ENCODE measurements at regions not wholly inside any gene's neighbourhood (a gene's known extent, or its start where the extent isn't known, plus 50 kb on each side); places are given as distances from the start of the nearest gene placed in this dataset.
A peak's percentile ranks its signal among the peaks of the same experiment; 100 is the strongest.

GRCh38 chr7:117929237-117929636 lies 56.0 kb upstream of the CTTNBP2 start:
- Mint-ChIP-seq H3K4me1 (no peaks in the 10 kb centered on the region), H3K36me3 (no peaks in the 10 kb centered on the region), H3K27me3 (no peaks in the 10 kb centered on the region), H3K27ac (no peak overlapping the region), H3K4me3 (no peak overlapping the region), H3K9me3 (peaks cover 5% of the 10 kb centered on the region)
- ATAC-seq (ENCODE audit: low read depth) = no peak
- no peak for DNase-seq (ENCODE audit: low spot score in 2 of 2)

- Mint-ChIP-seq H3K36me3 (no peaks in the 10 kb centered on the region), H3K27ac (no peak overlapping the region), H3K27me3 (no peaks in the 10 kb centered on the region), H3K4me3 (no peak overlapping the region), H3K9me3 (peaks cover 5% of the 10 kb centered on the region), H3K4me1 (no peaks in the 10 kb centered on the region)
- DNase-seq (ENCODE audit: low spot score in 2 of 2) (no peak), ATAC-seq (ENCODE audit: low read depth) (no peak)
Measured at GRCh38 chr7:117931314-117931713, 58.1 kb upstream of the CTTNBP2 start.

GRCh38 chr7:117937049-117937752 lies 64.0 kb upstream of the CTTNBP2 start:
- Mint-ChIP-seq H3K27me3 (no peaks in the 10 kb centered on the region), H3K4me1 (no peaks in the 10 kb centered on the region), H3K4me3 (no peak overlapping the region), H3K9me3 (peaks cover 5% of the 10 kb centered on the region), H3K27ac (no peak overlapping the region), H3K36me3 (no peaks in the 10 kb centered on the region)
- ATAC-seq (ENCODE audit: low read depth) = no peak
- DNase-seq (ENCODE audit: low spot score in 2 of 2) = no peak

GRCh38 chr7:117937753-117938483 lies 64.7 kb upstream of the CTTNBP2 start:
- Mint-ChIP-seq H3K36me3 (no peaks in the 10 kb centered on the region), H3K4me3 (no peak overlapping the region), H3K27me3 (no peaks in the 10 kb centered on the region), H3K9me3 (peaks cover 4% of the 10 kb centered on the region), H3K4me1 (no peaks in the 10 kb centered on the region), H3K27ac (no peak overlapping the region)
- no peak for DNase-seq (ENCODE audit: low spot score in 2 of 2)
- no peak for ATAC-seq (ENCODE audit: low read depth)

- DNase-seq (ENCODE audit: low spot score in 2 of 2) (no peak), ATAC-seq (ENCODE audit: low read depth) (no peak)
- no peak overlapping the region for H3K27ac Mint-ChIP-seq
- H3K4me1 Mint-ChIP-seq = no peaks in the 10 kb centered on the region
- H3K4me3 Mint-ChIP-seq = no peak overlapping the region
- no peaks in the 10 kb centered on the region for H3K27me3 Mint-ChIP-seq
- H3K9me3 Mint-ChIP-seq = no peaks in the 10 kb centered on the region
- H3K36me3 Mint-ChIP-seq = no peaks in the 10 kb centered on the region
Measured at GRCh38 chr7:117941138-117941810, 68.0 kb upstream of the CTTNBP2 start.

- Mint-ChIP-seq H3K36me3 (no peaks in the 10 kb centered on the region), H3K27ac (no peak overlapping the region), H3K4me3 (no peak overlapping the region), H3K27me3 (no peaks in the 10 kb centered on the region), H3K9me3 (no peaks in the 10 kb centered on the region), H3K4me1 (no peaks in the 10 kb centered on the region)
- no peak for DNase-seq (ENCODE audit: low spot score in 2 of 2)
- ATAC-seq (ENCODE audit: low read depth) = no peak
Measured at GRCh38 chr7:117942780-117943179, 69.5 kb upstream of the CTTNBP2 start.

GRCh38 chr7:117944886-117945285 lies 71.6 kb upstream of the CTTNBP2 start:
- no peak for ATAC-seq (ENCODE audit: low read depth)
- no peak for DNase-seq (ENCODE audit: low spot score in 2 of 2)
- Mint-ChIP-seq H3K27ac (no peak overlapping the region), H3K4me1 (no peaks in the 10 kb centered on the region), H3K27me3 (no peaks in the 10 kb centered on the region), H3K9me3 (no peaks in the 10 kb centered on the region), H3K4me3 (no peak overlapping the region), H3K36me3 (no peaks in the 10 kb centered on the region)

- Mint-ChIP-seq H3K27ac (peak overlapping the region; percentile 32), H3K9me3 (no peaks in the 10 kb centered on the region), H3K27me3 (peaks cover 1% of the 10 kb centered on the region), H3K36me3 (no peaks in the 10 kb centered on the region), H3K4me3 (no peak overlapping the region), H3K4me1 (no peaks in the 10 kb centered on the region)
- ATAC-seq (ENCODE audit: low read depth) (no peak), DNase-seq (ENCODE audit: low spot score in 2 of 2) (no peak)
Measured at GRCh38 chr7:117946151-117946633, 73.0 kb upstream of the CTTNBP2 start.

GRCh38 chr7:117949232-117949631 lies 76.0 kb upstream of the CTTNBP2 start:
- H3K27ac Mint-ChIP-seq = no peak overlapping the region
- no peak overlapping the region for H3K4me3 Mint-ChIP-seq
- H3K4me1 Mint-ChIP-seq = no peaks in the 10 kb centered on the region
- peaks cover 1% of the 10 kb centered on the region for H3K9me3 Mint-ChIP-seq
- peaks cover 1% of the 10 kb centered on the region for H3K27me3 Mint-ChIP-seq
- DNase-seq (ENCODE audit: low spot score in 2 of 2) (no peak), ATAC-seq (ENCODE audit: low read depth) (no peak)
- no peaks in the 10 kb centered on the region for H3K36me3 Mint-ChIP-seq

- H3K36me3 Mint-ChIP-seq = no peaks in the 10 kb centered on the region
- no peak overlapping the region for H3K4me3 Mint-ChIP-seq
- ATAC-seq (ENCODE audit: low read depth) (no peak), DNase-seq (ENCODE audit: low spot score in 2 of 2) (no peak)
- no peaks in the 10 kb centered on the region for H3K4me1 Mint-ChIP-seq
- peaks cover 1% of the 10 kb centered on the region for H3K27me3 Mint-ChIP-seq
- peaks cover 1% of the 10 kb centered on the region for H3K9me3 Mint-ChIP-seq
- no peak overlapping the region for H3K27ac Mint-ChIP-seq
Measured at GRCh38 chr7:117950601-117951260, 77.5 kb upstream of the CTTNBP2 start.

- Mint-ChIP-seq H3K4me3 (no peak overlapping the region), H3K9me3 (peaks cover 1% of the 10 kb centered on the region), H3K27me3 (peaks cover 1% of the 10 kb centered on the region), H3K27ac (no peak overlapping the region), H3K4me1 (no peaks in the 10 kb centered on the region), H3K36me3 (no peaks in the 10 kb centered on the region)
- DNase-seq (ENCODE audit: low spot score in 2 of 2) (no peak), ATAC-seq (ENCODE audit: low read depth) (no peak)
Measured at GRCh38 chr7:117951285-117951684, 78.0 kb upstream of the CTTNBP2 start.

- no peak overlapping the region for H3K4me3 Mint-ChIP-seq
- DNase-seq (ENCODE audit: low spot score in 2 of 2) (no peak), ATAC-seq (ENCODE audit: low read depth) (no peak)
- peaks cover 1% of the 10 kb centered on the region for H3K9me3 Mint-ChIP-seq
- peaks cover 1% of the 10 kb centered on the region for H3K27me3 Mint-ChIP-seq
- H3K27ac Mint-ChIP-seq = no peak overlapping the region
- no peaks in the 10 kb centered on the region for H3K36me3 Mint-ChIP-seq
- H3K4me1 Mint-ChIP-seq = no peaks in the 10 kb centered on the region
Measured at GRCh38 chr7:117951691-117952280, 78.5 kb upstream of the CTTNBP2 start.

- H3K9me3 Mint-ChIP-seq = peaks cover 1% of the 10 kb centered on the region
- DNase-seq (ENCODE audit: low spot score in 2 of 2) = no peak
- H3K27me3 Mint-ChIP-seq = peaks cover 1% of the 10 kb centered on the region
- no peak for ATAC-seq (ENCODE audit: low read depth)
- no peak overlapping the region for H3K27ac Mint-ChIP-seq
- no peaks in the 10 kb centered on the region for H3K4me1 Mint-ChIP-seq
- H3K36me3 Mint-ChIP-seq = no peaks in the 10 kb centered on the region
- H3K4me3 Mint-ChIP-seq = no peak overlapping the region
Measured at GRCh38 chr7:117955046-117955445, 81.8 kb upstream of the CTTNBP2 start.

GRCh38 chr7:117960351-117960750 lies 87.1 kb upstream of the CTTNBP2 start:
- H3K4me1 Mint-ChIP-seq = no peaks in the 10 kb centered on the region
- H3K27ac Mint-ChIP-seq = no peak overlapping the region
- ATAC-seq (ENCODE audit: low read depth) = no peak
- no peak for DNase-seq (ENCODE audit: low spot score in 2 of 2)
- H3K27me3 Mint-ChIP-seq = no peaks in the 10 kb centered on the region
- no peaks in the 10 kb centered on the region for H3K36me3 Mint-ChIP-seq
- H3K4me3 Mint-ChIP-seq = no peak overlapping the region
- H3K9me3 Mint-ChIP-seq = no peaks in the 10 kb centered on the region
